Choroid plexus epithelial cell (primary cell): ENCODE measurements at regions not wholly inside any gene's neighbourhood (a gene's known extent, or its start where the extent isn't known, plus 50 kb on each side); places are given as distances from the start of the nearest gene placed in this dataset.

ENCODE experiments used
- DNase-seq: peaks from one replicate; pipeline ENCODE4 v3.0.0-alpha.2; 2010; ENCODE audit warnings: low read depth
- H3K4me3 ChIP-seq: 2 replicates; pipeline ENCODE4 v1.5.1; 2011; ENCODE audit warnings: low read depth, mild to moderate bottlenecking, control low read depth, low read length, moderate library complexity
- TF ChIP-seq, protein P1 (sequence below): conservative IDR thresholded peaks from 2 replicates; pipeline ENCODE4 v1.5.1; 2011; ENCODE audit warnings: low read depth, mild to moderate bottlenecking, control low read depth, inconsistent platforms, low read length, moderate library complexity

DNA sequence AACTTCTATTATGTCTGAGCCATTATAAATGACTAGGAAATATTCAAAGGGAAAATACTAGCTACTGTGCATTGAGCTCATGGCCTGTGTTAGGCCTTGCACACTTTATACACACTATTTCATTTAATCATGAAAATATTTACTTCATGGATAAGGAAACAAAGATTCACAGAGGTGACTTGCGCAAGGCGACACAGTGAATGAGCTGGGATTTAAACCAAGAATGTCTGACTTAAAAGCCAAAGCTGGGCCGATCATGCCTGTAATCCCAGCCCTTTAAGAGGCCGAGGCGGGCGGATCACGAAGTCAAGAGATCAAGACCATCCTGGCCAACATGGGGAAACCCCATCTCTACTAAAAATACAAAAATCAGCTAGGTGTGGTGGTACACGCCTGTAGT is 231.5 kb downstream of the MIAT start:
- no peak overlapping the region for H3K4me3 ChIP-seq
- TF ChIP-seq, protein P1, sequence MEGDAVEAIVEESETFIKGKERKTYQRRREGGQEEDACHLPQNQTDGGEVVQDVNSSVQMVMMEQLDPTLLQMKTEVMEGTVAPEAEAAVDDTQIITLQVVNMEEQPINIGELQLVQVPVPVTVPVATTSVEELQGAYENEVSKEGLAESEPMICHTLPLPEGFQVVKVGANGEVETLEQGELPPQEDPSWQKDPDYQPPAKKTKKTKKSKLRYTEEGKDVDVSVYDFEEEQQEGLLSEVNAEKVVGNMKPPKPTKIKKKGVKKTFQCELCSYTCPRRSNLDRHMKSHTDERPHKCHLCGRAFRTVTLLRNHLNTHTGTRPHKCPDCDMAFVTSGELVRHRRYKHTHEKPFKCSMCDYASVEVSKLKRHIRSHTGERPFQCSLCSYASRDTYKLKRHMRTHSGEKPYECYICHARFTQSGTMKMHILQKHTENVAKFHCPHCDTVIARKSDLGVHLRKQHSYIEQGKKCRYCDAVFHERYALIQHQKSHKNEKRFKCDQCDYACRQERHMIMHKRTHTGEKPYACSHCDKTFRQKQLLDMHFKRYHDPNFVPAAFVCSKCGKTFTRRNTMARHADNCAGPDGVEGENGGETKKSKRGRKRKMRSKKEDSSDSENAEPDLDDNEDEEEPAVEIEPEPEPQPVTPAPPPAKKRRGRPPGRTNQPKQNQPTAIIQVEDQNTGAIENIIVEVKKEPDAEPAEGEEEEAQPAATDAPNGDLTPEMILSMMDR, result no peak
- DNase-seq, result no peak

DNA sequence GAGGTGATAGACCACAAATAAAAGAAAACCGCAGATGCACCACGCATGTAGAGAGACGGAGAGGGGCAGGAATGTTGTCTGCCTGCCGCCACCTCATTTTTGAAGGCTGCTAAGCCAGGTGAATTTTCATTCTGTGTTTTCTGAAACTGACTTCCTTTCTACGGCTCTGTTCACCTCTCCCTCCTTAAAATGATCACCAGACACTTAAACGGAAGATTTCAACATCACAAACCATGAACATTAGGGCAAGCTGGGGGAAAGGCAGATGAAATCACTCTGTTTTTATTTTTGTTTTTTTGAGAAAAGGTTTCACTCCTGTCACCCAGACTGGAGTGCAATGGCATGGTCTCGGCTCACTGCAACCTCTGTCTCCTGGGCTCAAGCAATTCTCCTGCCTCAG is 232.4 kb downstream of the MIAT start:
- DNase-seq, result peak; percentile 28
- TF ChIP-seq, protein P1, result no peak
- no peak overlapping the region for H3K4me3 ChIP-seq

DNA sequence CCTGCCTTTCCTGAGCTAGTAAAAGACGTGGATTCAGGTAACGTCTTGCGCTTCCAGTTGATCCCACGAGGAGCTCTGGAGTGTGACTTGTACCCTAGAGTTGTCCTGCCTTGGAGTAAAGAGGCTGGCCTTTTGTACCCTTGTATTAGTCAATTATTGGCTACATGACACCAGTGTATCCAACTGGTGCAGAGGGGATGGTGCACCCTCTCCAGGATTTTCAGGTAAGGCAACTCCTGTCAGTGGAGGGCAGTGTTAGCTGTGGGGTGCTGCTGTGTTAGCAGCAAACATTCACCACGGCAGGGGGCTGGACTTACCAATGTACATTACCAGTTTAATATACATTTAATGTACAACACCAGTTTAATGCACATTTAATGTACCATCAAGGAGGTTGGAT is 233.5 kb downstream of the MIAT start:
- H3K4me3 ChIP-seq, result no peak overlapping the region
- TF ChIP-seq, protein P1, result peak; percentile 19
- DNase-seq, result no peak

DNA sequence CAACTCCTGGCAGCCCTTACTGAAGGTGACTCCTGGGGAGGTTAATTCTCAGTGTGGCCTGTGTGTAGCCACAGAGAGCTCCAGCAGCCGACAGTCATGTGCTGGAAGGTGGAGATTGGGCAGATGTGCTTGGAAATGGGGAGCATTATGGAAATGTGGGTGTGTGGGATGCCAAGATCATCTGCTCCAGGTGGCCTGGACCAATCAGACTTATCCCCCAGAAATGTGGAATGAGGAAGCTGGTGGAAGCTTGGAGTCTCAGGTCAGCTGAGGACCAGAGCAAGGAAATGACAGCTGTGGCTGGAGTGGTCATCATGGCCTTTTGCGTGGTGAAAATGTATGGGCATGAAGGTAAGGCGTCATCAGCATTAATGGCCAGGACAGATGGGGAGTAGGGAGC is 234.0 kb downstream of the MIAT start:
- no peak overlapping the region for H3K4me3 ChIP-seq
- TF ChIP-seq, protein P1, result no peak
- no peak for DNase-seq

DNA sequence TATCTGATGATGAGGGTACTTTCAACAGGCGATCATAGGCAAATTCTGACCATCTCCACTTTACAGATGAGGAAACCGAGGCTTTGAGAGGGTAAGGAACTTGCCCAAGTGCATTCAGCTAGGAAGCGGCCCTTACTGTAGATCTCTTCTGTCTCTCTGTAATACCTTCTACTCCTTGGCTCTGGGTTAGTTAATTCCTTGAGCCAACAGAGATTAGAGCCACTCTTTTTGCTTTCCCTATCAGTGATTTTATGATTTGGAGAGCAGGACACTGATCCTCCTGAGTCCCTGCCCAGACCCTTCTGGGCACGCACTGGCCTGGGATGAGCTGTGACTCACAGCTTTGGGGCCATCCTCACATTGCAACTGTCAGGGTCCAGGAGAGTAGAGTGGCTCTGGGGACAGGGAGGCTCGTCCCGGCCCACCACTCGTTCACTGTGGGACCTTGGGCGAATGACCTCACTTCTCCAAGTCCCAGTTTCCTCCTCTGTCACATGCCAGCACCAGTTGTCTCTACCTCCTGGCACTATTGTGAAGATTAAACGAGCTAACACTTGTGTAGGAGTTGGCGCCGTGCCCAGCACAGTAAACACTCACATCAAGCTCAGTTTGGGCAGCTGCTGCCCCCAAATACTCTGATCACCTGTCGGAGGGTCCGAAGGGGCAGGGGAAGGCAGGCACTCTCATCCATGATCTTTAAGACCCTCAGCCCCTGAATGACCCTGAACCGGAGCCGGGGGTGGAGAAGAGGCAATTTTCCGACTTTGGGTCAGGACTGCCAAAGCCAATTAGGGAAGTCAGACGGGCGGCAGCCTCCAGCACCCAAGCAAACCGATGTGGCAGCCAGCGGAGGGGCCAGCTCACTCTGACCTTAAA is 235.0 kb downstream of the MIAT start:
- H3K4me3 ChIP-seq, result no peak overlapping the region
- no peak for DNase-seq

DNA sequence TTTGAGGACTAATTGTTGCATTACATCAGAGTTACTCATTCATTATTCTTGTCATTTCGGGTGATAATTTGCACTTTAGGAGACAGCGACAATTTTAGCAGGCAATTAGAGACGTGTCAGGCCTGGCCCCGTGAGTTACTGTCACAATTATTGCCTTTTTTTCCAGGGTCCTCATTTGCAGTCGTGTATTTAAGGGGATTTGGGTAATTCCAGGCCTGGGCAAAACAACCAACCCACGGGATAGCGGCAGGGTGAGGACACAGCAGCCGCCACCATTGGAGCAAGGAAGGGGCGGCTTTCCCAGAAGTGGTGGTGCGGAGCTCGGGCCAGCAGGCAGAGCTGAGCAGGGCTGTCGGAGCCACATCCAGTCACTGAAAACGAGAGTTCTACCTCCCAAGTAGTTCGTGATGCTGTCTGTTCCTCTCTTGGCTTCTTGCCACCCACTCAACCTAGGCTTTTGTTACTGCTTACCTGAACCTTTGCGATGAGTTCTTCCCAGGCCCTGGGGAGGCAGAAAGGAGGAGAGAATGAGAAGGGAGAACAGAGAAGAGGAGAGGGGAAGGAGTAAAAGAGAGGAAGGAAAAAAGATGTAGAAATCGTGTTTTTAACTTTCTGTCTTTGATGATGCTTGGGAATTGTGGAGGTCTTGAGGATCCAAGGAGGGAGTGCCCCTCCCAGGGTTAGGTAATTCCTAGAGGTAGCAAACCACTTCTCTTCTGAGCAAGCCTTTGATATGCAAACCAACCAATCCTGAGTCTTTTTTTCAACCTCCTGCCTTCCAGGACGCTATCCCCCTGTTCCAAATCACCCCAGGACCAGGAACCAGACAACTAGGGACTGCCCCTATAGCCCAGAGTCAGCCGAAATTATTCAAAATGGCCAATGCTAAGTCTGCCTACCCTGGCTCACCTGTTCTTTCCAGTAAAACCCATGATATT is 236.1 kb downstream of the MIAT start:
- no peak overlapping the region for H3K4me3 ChIP-seq
- DNase-seq, result no peak
- TF ChIP-seq, protein P1, result no peak

More for the DNA sequence above, 235.0 kb downstream of the MIAT start:
- TF ChIP-seq, protein P1, result no peak
